ENCODE measurements at regions not wholly inside any gene's neighbourhood (a gene's known extent, or its start where the extent isn't known, plus 50 kb on each side); places are given as distances from the start of the nearest gene placed in this dataset.
"Not testable (repeated sequence)": the region's sequence is repeated elsewhere in the genome, so short reads cannot be mapped to it uniquely, and the experiment has no call there.

DNA sequence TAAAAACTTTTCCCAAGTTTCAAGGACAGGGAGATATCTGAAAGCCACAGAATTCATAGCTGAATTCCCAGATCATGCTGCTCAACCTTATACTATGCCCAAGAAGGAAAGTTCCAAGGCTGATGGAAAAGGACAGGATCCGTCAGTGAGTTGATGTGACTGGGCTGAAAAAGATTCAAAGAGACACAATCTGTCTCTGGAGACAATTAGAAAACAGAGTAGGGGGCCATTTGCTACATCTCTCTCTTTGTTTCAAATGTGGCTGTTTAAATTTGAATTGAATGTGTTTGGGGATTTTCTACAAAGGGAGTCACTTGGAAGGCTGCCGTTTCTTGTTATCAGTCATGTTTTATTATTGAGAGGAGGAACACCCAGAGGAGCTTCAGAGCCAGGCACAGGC is 292.6 kb downstream of the NUF2 start:
- H3K4me3 ChIP-seq (ENCODE audit: low read depth, low read length) = no peak overlapping the region
- TF ChIP-seq, protein P1, sequence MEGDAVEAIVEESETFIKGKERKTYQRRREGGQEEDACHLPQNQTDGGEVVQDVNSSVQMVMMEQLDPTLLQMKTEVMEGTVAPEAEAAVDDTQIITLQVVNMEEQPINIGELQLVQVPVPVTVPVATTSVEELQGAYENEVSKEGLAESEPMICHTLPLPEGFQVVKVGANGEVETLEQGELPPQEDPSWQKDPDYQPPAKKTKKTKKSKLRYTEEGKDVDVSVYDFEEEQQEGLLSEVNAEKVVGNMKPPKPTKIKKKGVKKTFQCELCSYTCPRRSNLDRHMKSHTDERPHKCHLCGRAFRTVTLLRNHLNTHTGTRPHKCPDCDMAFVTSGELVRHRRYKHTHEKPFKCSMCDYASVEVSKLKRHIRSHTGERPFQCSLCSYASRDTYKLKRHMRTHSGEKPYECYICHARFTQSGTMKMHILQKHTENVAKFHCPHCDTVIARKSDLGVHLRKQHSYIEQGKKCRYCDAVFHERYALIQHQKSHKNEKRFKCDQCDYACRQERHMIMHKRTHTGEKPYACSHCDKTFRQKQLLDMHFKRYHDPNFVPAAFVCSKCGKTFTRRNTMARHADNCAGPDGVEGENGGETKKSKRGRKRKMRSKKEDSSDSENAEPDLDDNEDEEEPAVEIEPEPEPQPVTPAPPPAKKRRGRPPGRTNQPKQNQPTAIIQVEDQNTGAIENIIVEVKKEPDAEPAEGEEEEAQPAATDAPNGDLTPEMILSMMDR (IDR thresholded peaks at IDR 0.05; ENCODE audit: low read depth, low read length) = no peak
- in situ Hi-C loops (cut with HindIII; ENCODE audit: low sequenced_read_pairs) = no loop called here
- no peak for DNase-seq (ENCODE audit: low read depth, low spot score)

DNA sequence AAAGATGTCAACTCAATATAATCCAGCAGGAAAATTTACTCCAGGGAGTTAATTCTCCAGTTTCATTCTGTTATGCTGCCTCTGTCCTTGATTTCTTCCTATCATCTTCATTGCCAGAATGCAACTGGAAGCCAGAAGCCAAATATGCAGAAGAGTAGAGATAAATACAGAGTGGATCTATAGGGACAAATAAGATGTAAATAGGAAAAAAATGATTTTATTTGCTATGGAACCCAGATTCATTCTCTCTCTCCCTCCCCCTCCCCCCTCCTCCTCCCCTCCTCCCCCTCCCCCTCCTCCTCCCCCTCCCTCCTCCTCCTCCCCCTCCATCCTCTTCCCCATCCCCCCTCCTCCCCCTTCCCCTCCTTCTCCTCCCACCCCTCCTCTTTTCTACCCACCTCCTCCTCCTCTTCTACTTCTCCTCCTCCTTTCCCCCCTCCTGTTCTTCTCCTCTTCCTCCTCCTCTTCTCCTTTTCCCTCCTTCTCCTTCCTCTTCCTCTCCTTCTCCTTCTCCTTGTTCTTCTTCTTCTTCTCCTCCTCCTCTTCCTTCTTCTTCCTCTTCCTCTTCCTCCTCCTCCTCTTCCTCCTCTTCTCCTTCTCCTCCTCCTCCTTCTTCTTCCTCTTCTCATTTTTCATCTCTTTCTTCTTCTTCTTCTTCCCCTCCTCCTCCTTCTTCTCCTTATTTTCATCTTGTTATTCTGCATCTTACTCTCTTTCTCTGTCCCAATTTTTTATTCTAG is 306.4 kb downstream of the NUF2 start:
- in situ Hi-C loops (cut with HindIII; ENCODE audit: low sequenced_read_pairs) = no loop called here
- TF ChIP-seq, protein P1 (IDR thresholded peaks at IDR 0.05; ENCODE audit: low read depth, low read length) = no peak
- DNase-seq (ENCODE audit: low read depth, low spot score) = no peak
- H3K4me3 ChIP-seq (ENCODE audit: low read depth, low read length) = no peak overlapping the region

DNA sequence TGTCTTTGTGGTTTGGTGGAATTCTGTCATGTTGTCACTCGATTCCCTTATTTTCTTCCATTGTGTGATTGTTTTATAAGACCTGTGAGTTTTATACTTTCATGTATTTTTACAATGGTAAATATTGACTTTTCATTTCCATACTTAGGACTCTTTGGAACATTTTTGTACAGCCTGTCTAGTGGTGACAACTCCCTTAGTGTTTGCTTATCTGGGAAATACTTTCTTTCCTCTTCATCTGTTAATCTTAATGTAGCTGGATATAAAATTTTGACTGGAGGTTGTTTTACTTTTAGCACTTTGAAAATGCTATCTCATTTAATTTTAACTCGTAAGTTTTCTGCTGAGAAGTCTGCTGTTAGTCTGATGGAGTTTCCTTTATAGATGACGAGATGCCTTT is 310.5 kb downstream of the NUF2 start:
- H3K4me3 ChIP-seq (ENCODE audit: low read depth, low read length) = no peak overlapping the region
- in situ Hi-C loops (cut with HindIII; ENCODE audit: low sequenced_read_pairs) = no loop called here
- TF ChIP-seq, protein P1 (IDR thresholded peaks at IDR 0.05; ENCODE audit: low read depth, low read length) = no peak
- no peak for DNase-seq (ENCODE audit: low read depth, low spot score)

DNA sequence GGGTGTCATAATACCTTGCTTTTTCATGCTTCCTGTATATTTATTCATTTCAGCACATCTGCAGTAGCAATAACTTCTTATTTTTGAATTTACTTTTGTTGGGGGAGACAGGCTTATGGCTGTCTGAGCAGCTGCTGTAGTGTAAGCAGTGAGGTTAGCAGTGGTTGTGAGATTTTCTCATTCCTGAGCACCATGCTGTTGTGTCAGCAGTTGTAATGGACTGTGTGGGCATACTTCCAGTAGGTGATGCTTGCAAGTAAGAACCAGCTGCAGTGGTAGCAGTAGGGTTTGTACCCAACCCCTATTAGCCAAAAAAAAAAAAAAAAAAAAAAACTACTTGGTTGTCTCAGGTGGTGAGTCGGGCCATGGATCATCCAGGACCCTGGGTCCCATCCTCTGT is 311.6 kb downstream of the NUF2 start:
- H3K4me3 ChIP-seq (ENCODE audit: low read depth, low read length) = no peak overlapping the region
- TF ChIP-seq, protein P1 (IDR thresholded peaks at IDR 0.05; ENCODE audit: low read depth, low read length) = no peak
- no peak for DNase-seq (ENCODE audit: low read depth, low spot score)
- in situ Hi-C loops (cut with HindIII; ENCODE audit: low sequenced_read_pairs) = no loop called here

DNA sequence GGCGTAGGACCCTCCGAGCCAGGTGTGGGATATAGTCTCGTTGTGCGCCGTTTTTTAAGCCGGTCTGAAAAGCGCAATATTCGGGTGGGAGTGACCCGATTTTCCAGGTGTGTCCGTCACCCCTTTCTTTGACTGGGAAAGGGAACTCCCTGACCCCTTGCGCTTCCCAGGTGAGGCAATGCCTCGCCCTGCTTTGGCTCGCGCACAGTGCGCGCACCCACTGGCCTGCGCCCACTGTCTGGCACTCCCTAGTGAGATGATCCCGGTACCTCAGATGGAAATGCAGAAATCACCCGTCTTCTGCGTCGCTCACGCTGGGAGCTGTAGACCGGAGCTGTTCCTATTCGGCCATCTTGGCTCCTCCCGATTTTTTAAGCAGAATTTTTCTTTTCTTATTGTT is 323.9 kb downstream of the NUF2 start:
- H3K4me3 ChIP-seq (ENCODE audit: low read depth, low read length); DNase-seq (ENCODE audit: low read depth, low spot score); in situ Hi-C loops (cut with HindIII; ENCODE audit: low sequenced_read_pairs): not testable (repeated sequence)

DNA sequence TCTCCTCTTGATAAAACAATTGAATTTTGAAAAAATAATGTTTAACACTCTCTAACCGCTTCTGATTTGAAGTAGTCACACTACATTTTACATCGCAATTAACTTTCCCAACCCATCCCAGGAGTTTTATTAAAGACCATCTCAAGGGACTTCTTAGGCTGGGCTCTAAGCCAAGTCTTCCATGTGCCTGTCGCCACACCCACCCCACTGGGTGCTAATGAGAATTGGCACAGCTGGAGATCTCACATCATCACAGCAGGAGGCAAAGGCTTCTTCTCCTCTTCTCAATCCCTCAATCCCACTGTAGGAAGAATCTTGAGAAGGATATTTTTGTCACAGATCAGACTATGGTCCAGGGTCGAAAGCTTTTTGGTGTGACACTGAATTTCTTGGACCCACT is 328.9 kb downstream of the NUF2 start:
- in situ Hi-C loops (cut with HindIII; ENCODE audit: low sequenced_read_pairs) = no loop called here
- no peak overlapping the region for H3K4me3 ChIP-seq (ENCODE audit: low read depth, low read length)
- DNase-seq (ENCODE audit: low read depth, low spot score) = no peak
- TF ChIP-seq, protein P1 (IDR thresholded peaks at IDR 0.05; ENCODE audit: low read depth, low read length) = no peak

DNA sequence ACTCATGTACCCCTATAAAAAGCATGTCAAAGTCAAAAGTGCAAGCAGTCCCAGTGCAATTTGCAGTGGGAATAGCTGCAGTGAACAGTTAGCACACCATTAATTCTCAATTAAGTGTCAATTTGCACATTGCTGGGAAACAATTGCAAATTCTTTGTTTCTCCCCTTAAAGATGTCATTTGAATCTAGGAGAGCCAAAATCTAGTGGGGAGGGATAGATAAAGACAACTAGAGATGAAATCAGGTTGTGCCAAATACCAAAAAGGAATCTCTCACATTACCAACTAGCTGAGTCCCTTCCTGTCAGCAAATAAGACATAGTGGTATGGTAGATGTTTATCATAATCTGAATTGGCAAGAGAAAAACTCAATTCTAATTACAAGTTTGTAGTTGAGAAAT is 330.7 kb downstream of the NUF2 start:
- TF ChIP-seq, protein P1 (IDR thresholded peaks at IDR 0.05; ENCODE audit: low read depth, low read length) = no peak
- DNase-seq (ENCODE audit: low read depth, low spot score) = no peak
- H3K4me3 ChIP-seq (ENCODE audit: low read depth, low read length) = no peak overlapping the region
- in situ Hi-C loops (cut with HindIII; ENCODE audit: low sequenced_read_pairs) = no loop called here
